ENCODE measurements at regions not wholly inside any gene's neighbourhood (a gene's known extent, or its start where the extent isn't known, plus 50 kb on each side); places are given as distances from the start of the nearest gene placed in this dataset.
A peak's percentile ranks its signal among the peaks of the same experiment; 100 is the strongest.

GRCh38 chr2:205902041-205902899 lies 183.7 kb downstream of the INO80D start:
- DNase-seq (ENCODE audit: low read depth, low spot score): no peak

DNA sequence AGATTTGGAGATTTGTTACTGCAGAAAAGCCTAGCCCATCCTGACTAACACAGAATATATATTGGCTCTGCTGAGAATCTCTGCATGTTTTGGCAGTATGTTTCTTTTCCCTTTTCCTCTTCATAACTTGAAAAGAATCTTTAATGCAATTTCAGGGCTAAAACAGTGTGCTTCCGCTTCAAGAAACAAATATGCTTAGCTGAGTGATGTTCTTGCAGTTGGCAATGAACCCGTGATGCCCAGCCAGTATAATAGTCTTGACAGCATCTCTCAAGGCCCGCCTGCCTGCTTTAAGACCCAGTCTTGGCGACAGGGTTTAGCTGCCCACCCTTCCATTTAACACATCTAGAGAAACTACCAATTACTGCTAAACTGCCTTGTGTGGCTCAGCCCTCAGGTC lies 184.5 kb downstream of the INO80D start:
- no peak for DNase-seq (ENCODE audit: low read depth, low spot score)

GRCh38 chr2:205898744-205899143 lies 187.2 kb downstream of the INO80D start:
- DNase-seq (ENCODE audit: low read depth, low spot score): no peak

DNA sequence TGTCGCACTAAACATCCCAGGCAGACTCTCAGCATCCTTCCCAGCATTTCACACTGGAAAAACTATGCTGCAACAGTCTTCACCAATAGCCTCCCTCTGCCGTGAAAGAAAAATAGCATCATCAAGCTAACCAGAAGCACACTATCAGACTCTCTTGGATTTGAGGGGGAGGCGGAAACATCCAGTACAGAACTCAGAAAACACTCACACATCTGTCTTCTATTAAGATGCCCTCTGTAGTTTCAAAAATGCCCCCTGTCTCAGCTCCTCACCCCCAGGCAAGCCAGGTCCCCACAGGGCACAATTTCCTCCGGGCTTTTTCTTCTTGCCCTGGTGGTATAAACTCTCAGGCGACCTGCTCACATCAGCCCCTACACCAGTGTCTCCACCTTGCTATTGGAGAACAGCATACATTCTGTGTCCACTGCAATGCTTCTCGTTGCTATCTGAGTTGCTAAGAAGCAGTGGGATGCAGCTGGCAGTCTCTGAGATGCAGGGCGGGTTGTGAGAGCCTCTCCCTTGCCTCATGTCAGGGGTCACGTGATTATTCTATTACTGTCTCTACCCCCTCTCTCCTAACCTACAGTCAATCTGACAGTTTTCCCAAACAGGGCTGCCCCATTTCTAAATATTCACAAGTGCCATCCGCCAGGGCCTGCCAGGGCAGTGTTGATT lies 189.9 kb downstream of the INO80D start:
- DNase-seq (ENCODE audit: low read depth, low spot score): no peak

GRCh38 chr2:205892665-205893259 lies 193.2 kb downstream of the INO80D start:
- DNase-seq (ENCODE audit: low read depth, low spot score): no peak

DNA sequence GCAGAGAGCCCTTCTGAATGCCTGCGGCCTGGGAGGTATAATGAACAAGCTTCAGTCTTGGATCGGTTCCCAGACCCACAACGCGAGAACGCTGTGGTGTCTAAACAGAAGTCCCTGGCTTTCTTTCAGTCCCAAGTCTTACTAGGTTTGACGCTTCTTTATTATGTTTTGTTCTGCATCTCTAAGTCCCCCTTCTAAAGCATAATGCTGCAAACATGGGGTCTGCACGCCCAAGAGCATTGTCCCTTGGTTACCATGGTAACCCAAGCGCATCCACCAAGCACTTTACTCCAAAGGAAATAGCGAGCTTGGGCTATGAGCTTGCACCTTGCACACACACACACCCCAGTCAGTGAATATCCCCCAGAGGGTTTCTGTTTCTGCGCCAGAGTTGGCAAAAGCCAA lies 193.7 kb downstream of the INO80D start:
- no peak for DNase-seq (ENCODE audit: low read depth, low spot score)

DNA sequence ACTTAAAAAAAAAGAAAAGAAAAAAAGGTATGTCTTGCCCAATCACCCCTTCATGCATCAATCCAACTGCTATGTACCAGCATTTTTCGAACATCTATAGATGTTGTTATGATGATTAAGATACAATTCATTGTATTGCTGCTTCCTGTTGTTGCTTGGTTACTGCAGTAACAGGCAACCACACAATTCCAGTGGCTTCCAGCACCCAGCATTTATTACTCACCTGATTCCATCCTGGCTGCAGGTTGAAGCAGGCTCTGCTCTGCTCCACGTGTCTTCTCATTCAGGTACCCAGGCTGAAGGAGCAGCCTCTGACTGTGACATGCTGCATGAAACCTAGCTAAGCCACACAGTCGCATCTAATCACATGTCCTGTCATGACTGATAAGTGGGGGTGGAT lies 196.9 kb downstream of the INO80D start:
- DNase-seq (ENCODE audit: low read depth, low spot score): no peak

GRCh38 chr2:205887637-205888036 lies 198.3 kb downstream of the INO80D start:
- no peak for DNase-seq (ENCODE audit: low read depth, low spot score)

DNA sequence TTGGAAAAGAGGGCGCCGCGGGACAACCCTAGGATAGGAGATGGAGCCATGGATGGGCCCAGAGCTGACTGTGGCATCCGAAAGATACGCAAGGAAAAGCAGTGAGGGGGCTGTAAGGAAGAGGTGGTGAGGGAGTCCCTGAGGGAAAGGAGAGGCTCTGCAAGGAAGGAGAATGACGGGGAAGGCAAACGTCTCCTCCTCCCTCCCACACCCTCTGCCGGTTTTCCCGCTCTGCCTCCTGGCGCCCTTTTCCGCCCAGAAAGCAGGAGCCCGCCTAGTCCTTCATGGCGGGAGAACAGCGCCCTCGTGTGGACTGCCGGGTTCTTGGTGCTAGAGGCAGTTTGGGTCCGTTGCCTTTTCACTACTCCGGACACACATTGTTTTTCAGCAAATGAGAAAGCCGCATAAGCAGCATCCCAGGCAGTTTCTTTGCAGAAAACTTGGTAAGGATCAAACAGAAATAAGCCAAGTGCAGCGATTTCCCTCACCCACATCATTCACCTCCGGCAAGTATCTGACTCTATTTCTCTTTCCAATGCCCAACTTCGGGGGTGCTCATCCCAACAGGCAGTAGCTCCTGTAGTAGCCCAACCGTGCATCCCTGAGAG lies 200.4 kb downstream of the INO80D start:
- DNase-seq (ENCODE audit: low read depth, low spot score): peak; percentile 76

GRCh38 chr2:205883965-205884364 lies 201.7 kb downstream of the NRP2 start:
- no peak for DNase-seq (ENCODE audit: low read depth, low spot score)

- DNase-seq (ENCODE audit: low read depth, low spot score): no peak
Measured at GRCh38 chr2:205882806-205883425, 200.6 kb downstream of the NRP2 start.

DNA sequence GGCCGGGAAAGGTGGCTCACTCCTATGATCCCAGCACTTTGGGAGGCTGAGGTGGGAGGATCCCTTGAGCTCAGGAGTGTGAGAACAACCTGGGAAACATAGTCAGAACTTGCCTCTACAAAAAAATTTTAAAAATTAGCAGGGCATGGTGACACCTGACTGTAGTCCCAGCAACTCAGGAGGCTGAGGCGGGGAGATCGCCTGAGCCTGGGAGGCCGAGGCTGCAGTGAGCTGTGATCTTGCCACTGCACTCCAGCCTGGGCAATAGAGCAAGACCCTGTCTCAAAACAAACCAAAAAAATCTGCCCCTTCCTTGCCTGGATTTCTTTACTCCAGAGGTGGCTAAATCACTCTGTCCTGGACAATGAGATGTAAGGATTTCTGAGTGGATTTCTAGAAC lies 197.7 kb downstream of the NRP2 start:
- no peak for DNase-seq (ENCODE audit: low read depth, low spot score)

GRCh38 chr2:205878999-205879762 lies 196.9 kb downstream of the NRP2 start:
- no peak for DNase-seq (ENCODE audit: low read depth, low spot score)

GRCh38 chr2:205877496-205877895 lies 195.2 kb downstream of the NRP2 start:
- no peak for DNase-seq (ENCODE audit: low read depth, low spot score)

- no peak for DNase-seq (ENCODE audit: low read depth, low spot score)
Measured at GRCh38 chr2:205876127-205876526, 193.8 kb downstream of the NRP2 start.

DNA sequence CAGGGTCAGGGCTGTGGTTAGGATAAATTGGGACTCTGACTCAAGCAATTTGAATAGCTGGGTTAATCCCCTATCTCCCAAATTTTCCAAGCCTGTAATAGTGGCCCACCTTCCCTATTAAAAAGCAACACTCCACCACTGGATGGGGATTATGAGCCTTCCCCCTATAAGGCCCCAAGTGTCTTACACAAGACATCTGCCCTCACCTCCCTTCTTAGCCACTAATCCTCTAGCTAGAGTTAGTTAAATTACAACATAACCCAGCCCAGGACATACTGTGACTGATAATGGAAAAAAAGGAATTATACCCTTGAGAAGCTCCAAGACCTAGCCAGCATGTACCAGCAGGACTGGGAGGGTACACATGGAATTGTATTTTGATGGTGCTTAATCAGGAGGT lies 190.4 kb downstream of the NRP2 start:
- no peak for DNase-seq (ENCODE audit: low read depth, low spot score)

- no peak for DNase-seq (ENCODE audit: low read depth, low spot score)
Measured at GRCh38 chr2:205869439-205869838, 187.1 kb downstream of the NRP2 start.

- no peak for DNase-seq (ENCODE audit: low read depth, low spot score)
Measured at GRCh38 chr2:205868773-205869333, 186.6 kb downstream of the NRP2 start.

GRCh38 chr2:205868053-205868452 lies 185.8 kb downstream of the NRP2 start:
- no peak for DNase-seq (ENCODE audit: low read depth, low spot score)

GRCh38 chr2:205867371-205867770 lies 185.1 kb downstream of the NRP2 start:
- no peak for DNase-seq (ENCODE audit: low read depth, low spot score)
